Caco-2 (cell line): ENCODE measurements at regions not wholly inside any gene's neighbourhood (a gene's known extent, or its start where the extent isn't known, plus 50 kb on each side); places are given as distances from the start of the nearest gene placed in this dataset.

Source experiments
- BruUV-seq: library from RNA; stranded (reverse); fragments of 400-500 nt; replicated peaks from 2 replicates; lab custom pipeline; 2021; lab: Mats Ljungman, UMichigan
- CTCF ChIA-PET: fragments of 300-600 bp; sonication (Branson Sonifier 250); formaldehyde crosslinking; loops from one replicate; lab custom pipeline; 2022; ENCODE audit warnings: antibody characterized with exemption; lab: Charles Lee
- POLR2A ChIA-PET: fragments of 300-600 bp; sonication (Branson Sonifier 250); formaldehyde crosslinking; loops from one replicate; lab custom pipeline; 2022; ENCODE audit warnings: antibody characterized with exemption; lab: Charles Lee
- DNase-seq, 2 experiments: peaks; one replicate each; pipeline versions ENCODE4 v3.0.0 to v3.0.0-alpha.2; 2020 to 2022
- H3K27me3 ChIP-seq: replicated peaks from 2 replicates; pipeline ENCODE4 v1.6.0; 2011; ENCODE audit warnings: low read length; ENCODE audit not compliant: control insufficient read depth, insufficient read depth
- H3K36me3 ChIP-seq: 2 replicates; pipeline ENCODE4 v1.5.1; 2011; ENCODE audit warnings: low read length; ENCODE audit not compliant: control insufficient read depth, insufficient read depth
- H3K4me1 ChIP-seq: fragments of 250-450 bp; sonication (Bioruptor Pico); 2 replicates; pipeline ENCODE4 v1.5.1; 2020; ENCODE audit warnings: mild to moderate bottlenecking
- H3K4me3 ChIP-seq: 2 replicates; pipeline ENCODE4 v1.5.1; 2011; ENCODE audit warnings: low read depth, mild to moderate bottlenecking, control low read depth, low read length
- H3K9me3 ChIP-seq: fragments of 250-450 bp; sonication (Bioruptor Pico); 2 replicates; pipeline ENCODE4 v1.5.1; 2020; ENCODE audit warnings: mild to moderate bottlenecking, moderate library complexity
- H3K27ac Mint-ChIP-seq: one replicate; pipeline ENCODE4 v1.8.0; 2022; ENCODE audit warnings: mixed read lengths; ENCODE audit not compliant: unreplicated experiment
- H3K27me3 Mint-ChIP-seq: one replicate; pipeline ENCODE4 v1.8.0; 2022; ENCODE audit warnings: mixed read lengths; ENCODE audit not compliant: insufficient read depth, unreplicated experiment
- H3K36me3 Mint-ChIP-seq: one replicate; pipeline ENCODE4 v1.8.0; 2022; ENCODE audit warnings: mild to moderate bottlenecking, mixed read lengths; ENCODE audit not compliant: insufficient read depth, unreplicated experiment
- H3K4me1 Mint-ChIP-seq: one replicate; pipeline ENCODE4 v1.8.0; 2022; ENCODE audit warnings: low read depth, mixed read lengths; ENCODE audit not compliant: unreplicated experiment
- H3K4me3 Mint-ChIP-seq: one replicate; pipeline ENCODE4 v1.8.0; 2022; ENCODE audit warnings: mild to moderate bottlenecking, moderate library complexity, mixed read lengths; ENCODE audit not compliant: unreplicated experiment
- H3K9me3 Mint-ChIP-seq: one replicate; pipeline ENCODE4 v1.8.0; 2022; ENCODE audit warnings: mixed read lengths; ENCODE audit not compliant: unreplicated experiment
- intact Hi-C: fragments of 100-400 bp; cut with micrococcal nuclease; formaldehyde crosslinking; loops from one replicate; pipeline ENCODE4 v1.10.0; 2022; ENCODE audit not compliant: unreplicated experiment
- TF ChIP-seq, protein P1 (sequence below), 2 experiments: fragments of 200-600 bp in 1 of 2; IDR thresholded peaks; 1 replicate in 1 of 2; 2 replicates in 1 of 2; pipeline versions ENCODE4 v1.5.1 to v1.8.0; 2011 to 2022; ENCODE audit warnings: antibody characterized with exemption in 1 of 2, control low read depth in 1 of 2, inconsistent platforms in 1 of 2, low read depth in 1 of 2, low read length in 1 of 2, mild to moderate bottlenecking in 1 of 2, moderate library complexity in 1 of 2; ENCODE audit not compliant: insufficient read depth in 1 of 2, severe bottlenecking in 1 of 2, unreplicated experiment in 1 of 2

DNA sequence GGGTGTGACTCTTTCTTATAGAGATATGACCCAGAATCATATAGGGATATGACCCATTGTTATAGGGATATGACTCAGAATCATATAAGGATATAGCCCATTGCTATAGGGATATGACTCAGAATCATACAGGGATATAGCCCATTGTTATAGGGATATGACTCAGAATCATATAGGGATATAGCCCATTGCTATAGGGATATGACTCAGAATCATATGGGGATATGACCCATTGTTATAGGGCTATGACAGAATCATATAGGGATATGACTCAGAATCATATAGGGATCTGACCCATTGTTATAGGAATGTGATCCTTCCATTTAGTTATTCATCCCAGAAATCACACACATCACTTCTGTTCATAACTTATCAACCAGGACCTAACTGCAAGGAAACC lies 312.2 kb upstream of the ADARB2 start:
- no TSS peak for BruUV-seq
- Mint-ChIP-seq H3K27ac (no peak overlapping the region), H3K4me3 (no peak overlapping the region), H3K9me3 (no peaks in the 10 kb centered on the region), H3K4me1 (no peaks in the 10 kb centered on the region), H3K36me3 (no peaks in the 10 kb centered on the region), H3K27me3 (no peaks in the 10 kb centered on the region)
- intact Hi-C loops = no loop called here
- H3K9me3 ChIP-seq = peaks cover 5% of the 10 kb centered on the region; the same call in 1 of the 2 replicates
- no peaks in the 10 kb centered on the region for H3K27me3 ChIP-seq
- H3K36me3 ChIP-seq = no peaks in the 10 kb centered on the region
- H3K4me3 ChIP-seq = no peak overlapping the region
- CTCF ChIA-PET = no interaction called here
- no peak for DNase-seq
- POLR2A ChIA-PET = no interaction called here
- TF ChIP-seq, protein P1, sequence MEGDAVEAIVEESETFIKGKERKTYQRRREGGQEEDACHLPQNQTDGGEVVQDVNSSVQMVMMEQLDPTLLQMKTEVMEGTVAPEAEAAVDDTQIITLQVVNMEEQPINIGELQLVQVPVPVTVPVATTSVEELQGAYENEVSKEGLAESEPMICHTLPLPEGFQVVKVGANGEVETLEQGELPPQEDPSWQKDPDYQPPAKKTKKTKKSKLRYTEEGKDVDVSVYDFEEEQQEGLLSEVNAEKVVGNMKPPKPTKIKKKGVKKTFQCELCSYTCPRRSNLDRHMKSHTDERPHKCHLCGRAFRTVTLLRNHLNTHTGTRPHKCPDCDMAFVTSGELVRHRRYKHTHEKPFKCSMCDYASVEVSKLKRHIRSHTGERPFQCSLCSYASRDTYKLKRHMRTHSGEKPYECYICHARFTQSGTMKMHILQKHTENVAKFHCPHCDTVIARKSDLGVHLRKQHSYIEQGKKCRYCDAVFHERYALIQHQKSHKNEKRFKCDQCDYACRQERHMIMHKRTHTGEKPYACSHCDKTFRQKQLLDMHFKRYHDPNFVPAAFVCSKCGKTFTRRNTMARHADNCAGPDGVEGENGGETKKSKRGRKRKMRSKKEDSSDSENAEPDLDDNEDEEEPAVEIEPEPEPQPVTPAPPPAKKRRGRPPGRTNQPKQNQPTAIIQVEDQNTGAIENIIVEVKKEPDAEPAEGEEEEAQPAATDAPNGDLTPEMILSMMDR (IDR thresholded peaks at IDR 0.05; ENCODE audit: insufficient read depth in 1 of 2, low read depth in 1 of 2, low read length in 1 of 2, severe bottlenecking in 1 of 2, unreplicated experiment in 1 of 2) = no peak
- peaks cover 6% of the 10 kb centered on the region for H3K4me1 ChIP-seq

- Histone ChIP-seq H3K36me3 (no peaks in the 10 kb centered on the region), H3K27me3 (no peaks in the 10 kb centered on the region), H3K4me3 (no peak overlapping the region), H3K9me3 (peaks cover 5% of the 10 kb centered on the region; the same call in 1 of the 2 replicates), H3K4me1 (no peaks in the 10 kb centered on the region; the same call in 1 of the 2 replicates)
- H3K4me3 Mint-ChIP-seq = no peak overlapping the region
- ChIA-PET CTCF (no interaction called here), POLR2A (no interaction called here)
- no peak for DNase-seq
- no peaks in the 10 kb centered on the region for H3K36me3 Mint-ChIP-seq
- H3K9me3 Mint-ChIP-seq = no peaks in the 10 kb centered on the region
- no TSS peak for BruUV-seq
- no peaks in the 10 kb centered on the region for H3K4me1 Mint-ChIP-seq
- H3K27ac Mint-ChIP-seq = no peak overlapping the region
- TF ChIP-seq, protein P1 (IDR thresholded peaks at IDR 0.05; ENCODE audit: insufficient read depth in 1 of 2, low read depth in 1 of 2, low read length in 1 of 2, severe bottlenecking in 1 of 2, unreplicated experiment in 1 of 2) = no peak
- intact Hi-C loops = no loop called here
- H3K27me3 Mint-ChIP-seq = no peaks in the 10 kb centered on the region
Observed at GRCh38 chr10:2048337-2048973, 311.1 kb upstream of the ADARB2 start.

DNA sequence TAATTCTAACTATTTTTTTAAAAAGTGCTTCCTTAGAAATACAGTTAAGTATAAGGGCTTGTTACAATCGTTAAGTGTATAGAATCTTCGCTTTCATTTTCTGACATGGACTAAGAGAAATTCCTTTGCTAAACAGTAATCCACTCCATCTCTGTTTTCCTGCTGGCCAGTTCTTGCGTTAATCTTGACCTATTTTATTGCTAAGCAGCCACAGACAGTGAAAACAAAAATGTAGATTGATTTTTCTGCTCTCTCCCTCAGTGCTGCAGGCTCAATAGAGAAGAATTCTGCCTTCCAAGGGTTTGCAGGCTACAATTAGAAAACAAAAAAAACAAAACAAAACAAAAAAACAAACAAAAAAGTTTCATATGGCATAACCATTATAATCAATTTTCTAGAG lies 310.4 kb upstream of the ADARB2 start:
- no TSS peak for BruUV-seq
- H3K4me1 Mint-ChIP-seq = no peaks in the 10 kb centered on the region
- ChIA-PET POLR2A (no interaction called here), CTCF (no interaction called here)
- no peaks in the 10 kb centered on the region for H3K27me3 Mint-ChIP-seq
- peaks cover 5% of the 10 kb centered on the region; the same call in 1 of the 2 replicates for H3K9me3 ChIP-seq
- H3K4me1 ChIP-seq = no peaks in the 10 kb centered on the region; the same call in 1 of the 2 replicates
- no peaks in the 10 kb centered on the region for H3K9me3 Mint-ChIP-seq
- no peak overlapping the region for H3K27ac Mint-ChIP-seq
- H3K4me3 ChIP-seq = no peak overlapping the region
- no peaks in the 10 kb centered on the region for H3K27me3 ChIP-seq
- H3K4me3 Mint-ChIP-seq = no peak overlapping the region
- DNase-seq = no peak
- H3K36me3 ChIP-seq = no peaks in the 10 kb centered on the region
- no peaks in the 10 kb centered on the region for H3K36me3 Mint-ChIP-seq
- intact Hi-C loops = no loop called here
- TF ChIP-seq, protein P1 (IDR thresholded peaks at IDR 0.05; ENCODE audit: insufficient read depth in 1 of 2, low read depth in 1 of 2, low read length in 1 of 2, severe bottlenecking in 1 of 2, unreplicated experiment in 1 of 2) = no peak
